ENCODE measurements at regions not wholly inside any gene's neighbourhood (a gene's known extent, or its start where the extent isn't known, plus 50 kb on each side); places are given as distances from the start of the nearest gene placed in this dataset.

GRCh38 chr5:153865016-153865415, 173.7 kb downstream of the FAM114A2 start:
- DNase-seq (no peak), ATAC-seq (ENCODE audit: low FRiP score in 2 of 2) (no peak)
- WGBS, 2 donors, result 72 to 80% methylated on average over 2 of the region's 2 CpGs
- Histone ChIP-seq H3K4me1 (no peaks in the 10 kb centered on the region), H3K36me3 (no peaks in the 10 kb centered on the region), H3K4me3 (no peak overlapping the region), H3K27ac (no peak overlapping the region), H3K9me3 (no peaks in the 10 kb centered on the region), H3K27me3 (no peaks in the 10 kb centered on the region)
- TF ChIP-seq CTCF (IDR thresholded peaks at IDR 0.05) (no peak), POLR2A (IDR thresholded peaks at IDR 0.05) (no peak), POLR2AphosphoS5 (IDR thresholded peaks at IDR 0.05) (no peak), EP300 (IDR thresholded peaks at IDR 0.05) (no peak)

- DNase-seq (no peak), ATAC-seq (ENCODE audit: low FRiP score in 2 of 2) (no peak)
- no peaks in the 10 kb centered on the region for H3K9me3 ChIP-seq
- H3K27me3 ChIP-seq, result no peaks in the 10 kb centered on the region
- WGBS, 2 donors, result 74 to 82% methylated on average over 2 of the region's 2 CpGs
- no peaks in the 10 kb centered on the region for H3K36me3 ChIP-seq
- no peak overlapping the region for H3K27ac ChIP-seq
- H3K4me1 ChIP-seq, result no peaks in the 10 kb centered on the region
- H3K4me3 ChIP-seq, result no peak overlapping the region
- TF ChIP-seq EP300 (IDR thresholded peaks at IDR 0.05) (no peak), CTCF (IDR thresholded peaks at IDR 0.05) (no peak), POLR2AphosphoS5 (IDR thresholded peaks at IDR 0.05) (no peak), POLR2A (IDR thresholded peaks at IDR 0.05) (no peak)
These were observed 174.8 kb downstream of the FAM114A2 start for GRCh38 chr5:153863951-153864350.
